ENCODE measurements at regions not wholly inside any gene's neighbourhood (a gene's known extent, or its start where the extent isn't known, plus 50 kb on each side); places are given as distances from the start of the nearest gene placed in this dataset.

GRCh38 chr13:90094357-90094756 lies 1253.1 kb upstream of the MIR17HG start:
- Mint-ChIP-seq H3K4me3 (no peak overlapping the region), H3K4me1 (no peaks in the 10 kb centered on the region), H3K36me3 (ENCODE audit: low read depth) (no peaks in the 10 kb centered on the region), H3K27me3 (ENCODE audit: low read depth, poor library complexity) (no peaks in the 10 kb centered on the region), H3K27ac (no peak overlapping the region), H3K9me3 (no peaks in the 10 kb centered on the region)
- DNase-seq = no peak
- no peak for TF ChIP-seq CTCF (IDR thresholded peaks at IDR 0.05)

- DNase-seq = no peak
- Mint-ChIP-seq H3K4me3 (no peak overlapping the region), H3K27me3 (ENCODE audit: low read depth, poor library complexity) (no peaks in the 10 kb centered on the region), H3K36me3 (ENCODE audit: low read depth) (no peaks in the 10 kb centered on the region), H3K9me3 (no peaks in the 10 kb centered on the region), H3K4me1 (no peaks in the 10 kb centered on the region), H3K27ac (no peak overlapping the region)
- TF ChIP-seq CTCF (IDR thresholded peaks at IDR 0.05) = no peak
Observed at GRCh38 chr13:90098577-90098976, 1248.9 kb upstream of the MIR17HG start.

- Mint-ChIP-seq H3K4me3 (no peak overlapping the region), H3K27me3 (ENCODE audit: low read depth, poor library complexity) (peaks cover 3% of the 10 kb centered on the region), H3K9me3 (no peaks in the 10 kb centered on the region), H3K27ac (no peak overlapping the region), H3K4me1 (no peaks in the 10 kb centered on the region), H3K36me3 (ENCODE audit: low read depth) (no peaks in the 10 kb centered on the region)
- no peak for TF ChIP-seq CTCF (IDR thresholded peaks at IDR 0.05)
- DNase-seq = no peak
Observed at GRCh38 chr13:90099847-90100246, 1247.6 kb upstream of the MIR17HG start.

GRCh38 chr13:90103099-90103784 lies 1244.2 kb upstream of the MIR17HG start:
- no peak for TF ChIP-seq CTCF (IDR thresholded peaks at IDR 0.05)
- Mint-ChIP-seq H3K27me3 (ENCODE audit: low read depth, poor library complexity) (peaks cover 3% of the 10 kb centered on the region), H3K36me3 (ENCODE audit: low read depth) (no peaks in the 10 kb centered on the region), H3K4me1 (no peaks in the 10 kb centered on the region), H3K27ac (no peak overlapping the region), H3K4me3 (no peak overlapping the region), H3K9me3 (no peaks in the 10 kb centered on the region)
- no peak for DNase-seq

- H3K36me3 Mint-ChIP-seq (ENCODE audit: low read depth) = no peaks in the 10 kb centered on the region
- no peaks in the 10 kb centered on the region for H3K9me3 Mint-ChIP-seq
- no peaks in the 10 kb centered on the region for H3K4me1 Mint-ChIP-seq
- H3K27me3 Mint-ChIP-seq (ENCODE audit: low read depth, poor library complexity) = peaks cover 3% of the 10 kb centered on the region
- no peak overlapping the region for H3K4me3 Mint-ChIP-seq
- no peak for DNase-seq
- H3K27ac Mint-ChIP-seq = no peak overlapping the region
- TF ChIP-seq CTCF (IDR thresholded peaks at IDR 0.05) = no peak
Observed at GRCh38 chr13:90104764-90105163, 1242.7 kb upstream of the MIR17HG start.

- H3K27me3 Mint-ChIP-seq (ENCODE audit: low read depth, poor library complexity) = peaks cover 3% of the 10 kb centered on the region
- H3K4me1 Mint-ChIP-seq = no peaks in the 10 kb centered on the region
- no peak for TF ChIP-seq CTCF (IDR thresholded peaks at IDR 0.05)
- no peak overlapping the region for H3K4me3 Mint-ChIP-seq
- H3K36me3 Mint-ChIP-seq (ENCODE audit: low read depth) = no peaks in the 10 kb centered on the region
- no peak for DNase-seq
- no peaks in the 10 kb centered on the region for H3K9me3 Mint-ChIP-seq
- H3K27ac Mint-ChIP-seq = no peak overlapping the region
Observed at GRCh38 chr13:90105276-90105675, 1242.2 kb upstream of the MIR17HG start.
